ENCODE measurements at regions not wholly inside any gene's neighbourhood (a gene's known extent, or its start where the extent isn't known, plus 50 kb on each side); places are given as distances from the start of the nearest gene placed in this dataset.

GRCh38 chr18:78736015-78736690, 243.5 kb upstream of the SALL3 start:
- DNase-seq, result no peak

- DNase-seq, result no peak
Observed at GRCh38 chr18:78737006-78737915, 242.4 kb upstream of the SALL3 start.

DNA sequence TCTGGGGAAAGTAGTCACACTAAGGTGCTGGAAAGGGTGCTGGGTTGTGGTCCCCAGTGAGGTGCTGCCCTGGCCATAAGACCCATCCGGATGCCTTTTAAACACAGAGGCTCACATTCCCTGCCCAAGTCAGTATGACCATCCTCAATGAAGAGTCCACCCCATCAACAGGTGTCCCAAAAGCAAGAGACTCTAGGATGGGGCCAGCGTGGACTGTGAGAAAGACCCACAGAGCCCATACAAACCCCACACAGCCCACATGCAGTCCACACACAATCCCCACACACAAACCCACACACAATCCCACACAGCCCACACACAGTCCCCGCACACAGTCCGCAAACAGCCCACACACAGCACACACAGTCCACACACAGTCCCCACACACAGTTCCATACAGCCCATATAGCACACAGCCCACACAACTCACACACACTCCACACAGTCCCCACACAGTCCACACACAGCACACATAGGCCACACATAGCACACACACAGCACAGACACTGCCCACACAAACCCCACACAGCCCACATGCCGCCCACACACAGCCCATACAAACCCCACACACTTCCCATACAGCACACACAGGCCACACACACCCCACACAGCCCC, 241.4 kb upstream of the SALL3 start:
- DNase-seq, result no peak

- DNase-seq, result no peak
Observed at GRCh38 chr18:78739115-78739514, 240.5 kb upstream of the SALL3 start.

- no peak for DNase-seq
Observed at GRCh38 chr18:78739882-78740677, 239.5 kb upstream of the SALL3 start.

- no peak for DNase-seq
Observed at GRCh38 chr18:78740876-78741275, 238.7 kb upstream of the SALL3 start.

GRCh38 chr18:78741381-78742217, 238.0 kb upstream of the SALL3 start:
- DNase-seq, result no peak

DNA sequence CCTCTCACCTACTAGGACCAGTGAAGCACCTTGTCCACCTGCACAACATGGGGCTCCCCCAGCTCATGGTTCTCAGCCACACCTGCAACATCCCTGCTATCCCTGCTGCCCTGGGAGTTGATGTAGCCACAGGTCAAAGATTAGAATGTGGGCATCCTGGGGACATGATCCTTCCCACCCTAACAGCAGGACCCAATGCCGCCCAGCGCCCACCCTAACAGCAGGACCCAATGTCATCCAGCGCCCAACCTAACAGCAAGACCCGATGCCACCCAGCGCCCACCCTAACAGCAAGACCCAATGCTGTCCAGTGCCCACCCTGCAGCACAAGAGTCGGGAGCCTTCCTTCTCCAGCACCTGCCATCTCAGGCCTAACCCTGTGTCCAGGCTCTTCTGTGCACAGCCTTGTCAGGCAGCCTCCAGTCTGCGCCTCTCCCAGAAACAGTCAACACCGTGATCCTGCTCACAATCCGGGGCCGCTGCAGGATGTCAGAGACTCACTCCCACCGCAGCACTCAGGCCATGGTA, 237.3 kb upstream of the SALL3 start:
- no peak for DNase-seq

DNA sequence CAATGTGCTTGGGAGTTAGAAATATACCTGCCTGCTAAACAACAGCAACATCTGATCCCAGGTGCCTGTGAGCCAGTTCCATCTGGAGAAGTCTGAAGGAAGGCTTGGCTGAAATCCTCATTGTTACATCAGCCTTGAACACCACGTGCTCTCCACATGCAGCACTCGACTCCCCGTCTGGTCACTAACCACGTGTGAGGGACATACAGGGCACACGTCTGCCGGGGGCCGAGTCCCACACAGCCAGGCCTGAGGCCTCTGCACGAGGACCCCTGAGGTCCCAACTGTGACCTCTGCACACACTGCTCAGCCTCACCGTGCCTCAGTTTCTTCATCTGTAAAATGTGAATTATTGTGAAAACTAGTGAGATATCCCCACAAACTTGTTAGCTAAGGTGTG, 236.5 kb upstream of the SALL3 start:
- DNase-seq, result no peak

GRCh38 chr18:78751664-78752063, 228.0 kb upstream of the SALL3 start:
- DNase-seq, result no peak

DNA sequence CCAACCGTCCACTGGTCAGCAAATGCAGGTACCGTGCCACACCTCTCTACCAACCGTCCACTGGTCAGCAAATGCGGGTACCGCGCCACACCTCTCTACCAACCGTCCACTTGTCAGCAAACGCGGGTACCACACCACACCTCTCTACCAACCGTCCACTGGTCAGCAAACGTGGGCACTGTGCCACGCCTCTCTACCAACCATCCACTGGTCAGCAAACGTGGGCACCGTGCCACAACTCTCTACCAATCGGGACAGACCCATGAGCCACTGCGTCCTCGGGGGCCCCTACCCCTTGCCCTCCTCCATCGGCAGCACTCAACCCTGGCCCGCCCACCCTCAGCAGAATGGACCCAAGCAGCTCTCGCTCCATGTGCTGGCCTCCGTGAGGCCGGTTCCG, 226.4 kb upstream of the SALL3 start:
- no peak for DNase-seq

GRCh38 chr18:78754311-78755043, 225.1 kb upstream of the SALL3 start:
- DNase-seq, result no peak

- DNase-seq, result no peak
Observed at GRCh38 chr18:78757014-78757413, 222.6 kb upstream of the SALL3 start.

DNA sequence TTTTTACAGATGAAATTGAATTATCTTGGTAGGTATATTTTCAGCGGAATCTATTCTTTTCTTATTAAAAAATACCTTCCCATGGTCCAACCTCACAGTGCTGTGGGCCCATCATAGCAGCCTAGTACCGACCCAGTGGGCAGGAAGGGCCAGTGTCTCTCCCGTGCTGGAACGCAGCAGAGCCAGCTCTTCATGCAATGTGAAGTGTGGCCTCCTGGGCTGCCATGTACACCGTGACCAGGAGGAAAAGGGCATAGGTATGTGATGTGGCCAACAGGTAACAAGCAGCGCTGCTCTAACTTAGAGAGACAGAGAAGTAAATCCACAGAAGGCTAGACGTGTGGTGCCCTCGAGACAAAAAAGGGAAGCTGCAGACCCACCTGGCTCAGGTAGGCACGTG, 221.1 kb upstream of the SALL3 start:
- no peak for DNase-seq

GRCh38 chr18:78762753-78763152, 216.9 kb upstream of the SALL3 start:
- DNase-seq, result no peak

DNA sequence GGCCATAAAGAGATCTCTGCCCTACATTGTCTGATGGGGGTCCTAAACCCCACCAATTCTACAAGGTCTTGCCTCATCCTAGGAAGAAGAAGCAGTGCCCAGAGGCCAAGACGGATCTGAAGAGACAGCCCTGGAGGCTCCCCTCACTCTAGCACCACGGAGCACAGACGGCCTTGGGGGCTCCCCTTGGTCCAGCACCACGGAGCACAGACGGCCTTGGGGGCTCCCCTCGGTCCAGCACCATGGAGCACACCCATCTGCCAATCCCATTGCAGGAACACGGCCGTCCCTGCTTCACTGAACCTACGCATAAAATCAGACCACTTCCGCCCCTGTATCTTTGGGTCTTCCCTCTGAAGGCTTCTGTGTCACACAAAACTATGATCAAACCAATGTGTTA, 215.1 kb upstream of the SALL3 start:
- no peak for DNase-seq

DNA sequence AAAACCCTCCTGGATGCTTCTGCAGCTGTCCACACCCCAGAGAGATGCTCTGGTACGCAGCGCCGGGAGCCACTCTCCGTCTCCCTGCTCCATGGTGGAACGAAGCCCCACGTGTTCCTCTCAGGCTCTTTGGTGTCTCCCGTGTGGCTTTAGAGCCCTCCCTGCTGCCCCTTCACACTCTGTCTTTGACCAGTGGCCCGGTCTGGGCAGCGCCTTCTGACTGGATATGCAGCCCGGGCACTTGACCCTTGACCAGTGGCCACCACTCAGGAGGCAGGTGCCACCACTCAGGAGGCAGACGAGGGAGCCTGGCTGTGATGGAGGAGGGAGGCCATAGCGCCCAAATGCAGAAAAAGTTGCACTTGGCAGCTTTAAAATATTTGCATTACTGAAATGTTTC, 214.5 kb upstream of the SALL3 start:
- no peak for DNase-seq

GRCh38 chr18:78765637-78766281, 213.9 kb upstream of the SALL3 start:
- no peak for DNase-seq

DNA sequence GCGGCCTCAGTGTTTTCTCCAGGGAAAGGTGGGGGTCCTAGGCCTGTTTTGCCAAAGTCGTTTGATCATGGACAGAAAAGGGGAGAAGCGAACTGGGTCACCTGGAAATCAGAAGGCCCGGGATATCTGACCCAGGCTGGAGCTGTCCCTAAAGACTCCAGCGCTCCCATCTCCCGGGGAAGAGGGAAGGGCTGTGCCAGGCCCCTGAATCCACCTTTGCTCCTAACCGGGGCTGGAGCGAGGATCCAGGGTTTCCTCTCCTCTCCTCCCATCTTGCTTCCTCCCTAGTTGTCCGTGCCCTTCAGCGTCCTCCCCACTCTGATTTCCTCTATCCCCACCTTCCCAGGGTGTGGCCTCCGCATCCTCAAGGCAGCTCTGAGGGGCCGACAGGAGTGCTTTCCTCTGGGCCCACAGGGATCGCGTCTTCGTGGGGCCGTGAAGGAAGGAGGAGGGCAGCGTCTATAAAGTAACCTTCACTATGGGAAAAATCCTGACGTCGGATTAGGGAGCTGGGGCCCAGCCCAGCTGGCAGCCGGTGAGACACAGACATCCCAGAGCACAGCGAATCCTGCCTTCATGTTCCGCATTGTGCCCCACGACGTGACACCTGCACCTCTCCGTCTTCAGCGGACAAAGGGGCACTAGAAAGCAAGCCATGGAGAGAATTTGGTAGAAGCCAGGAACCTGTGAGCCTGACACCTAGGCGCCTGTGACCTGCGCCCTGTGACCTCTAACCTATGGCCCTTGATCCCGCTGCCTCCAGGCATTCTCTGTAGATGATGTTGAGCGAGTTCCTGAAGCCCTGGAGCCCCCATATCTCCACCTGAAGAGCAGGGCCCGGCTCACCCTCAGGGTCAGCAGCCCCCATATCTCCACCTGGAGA, 212.7 kb upstream of the SALL3 start:
- no peak for DNase-seq

DNA sequence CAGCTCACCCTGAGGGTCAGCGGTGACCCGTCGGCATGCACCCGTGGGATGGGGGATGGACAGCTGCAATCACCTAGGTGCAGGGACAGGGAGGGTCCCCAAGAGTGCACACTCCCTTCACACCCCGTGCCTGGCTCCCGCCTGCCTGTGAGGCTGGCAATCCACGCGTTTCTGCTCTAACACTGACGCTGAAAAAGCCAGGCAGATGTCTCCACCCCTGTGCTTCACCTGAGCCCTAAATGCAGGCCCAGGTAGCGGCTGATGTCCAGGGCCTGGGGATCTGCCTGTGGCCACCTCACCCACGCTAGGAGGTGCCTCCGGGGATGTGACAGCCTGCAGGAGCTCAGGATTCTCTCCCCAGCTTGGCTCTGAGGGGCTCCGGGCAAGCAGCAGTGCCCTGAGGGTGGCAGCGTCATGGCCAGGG, 212.0 kb upstream of the SALL3 start:
- DNase-seq, result no peak
